HG03520 (cell line): ENCODE measurements at regions not wholly inside any gene's neighbourhood (a gene's known extent, or its start where the extent isn't known, plus 50 kb on each side); places are given as distances from the start of the nearest gene placed in this dataset.
A peak's percentile ranks its signal among the peaks of the same experiment; 100 is the strongest.

Experiments
- ATAC-seq: cut with Tn5 transposase; IDR thresholded peaks from one replicate; pipeline ENCODE4 v1.9.1; 2021; ENCODE audit warnings: mild to moderate bottlenecking, moderate library complexity; ENCODE audit not compliant: unreplicated experiment

GRCh38 chr4:136862653-136863052 is 669.6 kb downstream of the PCDH18 start:
- ATAC-seq = no peak

- ATAC-seq = no peak
Observed at GRCh38 chr4:136861091-136861490, 671.2 kb downstream of the PCDH18 start.

- ATAC-seq = no peak
Observed at GRCh38 chr4:136858903-136859302, 673.4 kb downstream of the PCDH18 start.

GRCh38 chr4:136855886-136856285 is 676.4 kb downstream of the PCDH18 start:
- no peak for ATAC-seq

- no peak for ATAC-seq
Observed at GRCh38 chr4:136850446-136850845, 681.8 kb downstream of the PCDH18 start.

GRCh38 chr4:136847881-136848621 is 684.2 kb downstream of the PCDH18 start:
- no peak for ATAC-seq

- peak; percentile 83 for ATAC-seq
Observed at GRCh38 chr4:136841526-136841925, 690.8 kb downstream of the PCDH18 start.

- no peak for ATAC-seq
Observed at GRCh38 chr4:136838607-136839006, 693.7 kb downstream of the PCDH18 start.

GRCh38 chr4:136831553-136831952 is 700.7 kb downstream of the PCDH18 start:
- no peak for ATAC-seq

GRCh38 chr4:136829280-136829679 is 703.0 kb downstream of the PCDH18 start:
- no peak for ATAC-seq

- no peak for ATAC-seq
Observed at GRCh38 chr4:136823020-136823419, 709.3 kb downstream of the PCDH18 start.

GRCh38 chr4:136818811-136819330 is 713.4 kb downstream of the PCDH18 start:
- ATAC-seq = no peak

GRCh38 chr4:136812100-136812880 is 720.0 kb downstream of the PCDH18 start:
- ATAC-seq = no peak

- no peak for ATAC-seq
Observed at GRCh38 chr4:136811496-136812077, 720.7 kb downstream of the PCDH18 start.

GRCh38 chr4:136810626-136811025 is 721.7 kb downstream of the PCDH18 start:
- ATAC-seq = no peak

GRCh38 chr4:136806844-136807243 is 725.5 kb downstream of the PCDH18 start:
- no peak for ATAC-seq

GRCh38 chr4:136805617-136806016 is 726.7 kb downstream of the PCDH18 start:
- ATAC-seq = no peak

- no peak for ATAC-seq
Observed at GRCh38 chr4:136803433-136803832, 728.9 kb downstream of the PCDH18 start.

- no peak for ATAC-seq
Observed at GRCh38 chr4:136800248-136800647, 732.0 kb downstream of the PCDH18 start.

GRCh38 chr4:136796953-136797352 is 735.3 kb downstream of the PCDH18 start:
- ATAC-seq = no peak

- ATAC-seq = no peak
Observed at GRCh38 chr4:136793848-136794247, 738.4 kb downstream of the PCDH18 start.

GRCh38 chr4:136784326-136784725 is 748.0 kb downstream of the PCDH18 start:
- ATAC-seq = no peak
